ENCODE measurements at regions not wholly inside any gene's neighbourhood (a gene's known extent, or its start where the extent isn't known, plus 50 kb on each side); places are given as distances from the start of the nearest gene placed in this dataset.
"Not testable (repeated sequence)": the region's sequence is repeated elsewhere in the genome, so short reads cannot be mapped to it uniquely, and the experiment has no call there.

DNA sequence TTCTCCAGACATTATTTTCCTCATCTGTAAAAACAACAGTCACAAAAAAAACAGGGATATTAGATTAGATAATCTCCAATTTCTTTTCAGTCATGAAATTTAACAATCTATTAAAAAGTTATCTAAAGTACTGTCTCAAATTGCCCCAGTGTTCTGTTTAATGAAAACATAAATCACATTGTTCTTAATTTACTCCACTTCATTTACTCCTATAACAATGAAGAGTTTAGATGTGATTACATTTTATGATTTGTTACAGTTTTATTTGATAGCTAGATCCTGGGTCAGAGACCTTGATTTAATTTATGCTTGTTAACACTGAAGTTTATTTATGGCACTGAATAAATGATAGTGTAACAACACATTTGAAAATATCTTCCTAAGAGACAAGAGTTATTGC lies 230.2 kb upstream of the TRPC4 start:
- no peak overlapping the region for H3K4me3 ChIP-seq (ENCODE audit: low read depth, low read length)
- TF ChIP-seq, protein P1, sequence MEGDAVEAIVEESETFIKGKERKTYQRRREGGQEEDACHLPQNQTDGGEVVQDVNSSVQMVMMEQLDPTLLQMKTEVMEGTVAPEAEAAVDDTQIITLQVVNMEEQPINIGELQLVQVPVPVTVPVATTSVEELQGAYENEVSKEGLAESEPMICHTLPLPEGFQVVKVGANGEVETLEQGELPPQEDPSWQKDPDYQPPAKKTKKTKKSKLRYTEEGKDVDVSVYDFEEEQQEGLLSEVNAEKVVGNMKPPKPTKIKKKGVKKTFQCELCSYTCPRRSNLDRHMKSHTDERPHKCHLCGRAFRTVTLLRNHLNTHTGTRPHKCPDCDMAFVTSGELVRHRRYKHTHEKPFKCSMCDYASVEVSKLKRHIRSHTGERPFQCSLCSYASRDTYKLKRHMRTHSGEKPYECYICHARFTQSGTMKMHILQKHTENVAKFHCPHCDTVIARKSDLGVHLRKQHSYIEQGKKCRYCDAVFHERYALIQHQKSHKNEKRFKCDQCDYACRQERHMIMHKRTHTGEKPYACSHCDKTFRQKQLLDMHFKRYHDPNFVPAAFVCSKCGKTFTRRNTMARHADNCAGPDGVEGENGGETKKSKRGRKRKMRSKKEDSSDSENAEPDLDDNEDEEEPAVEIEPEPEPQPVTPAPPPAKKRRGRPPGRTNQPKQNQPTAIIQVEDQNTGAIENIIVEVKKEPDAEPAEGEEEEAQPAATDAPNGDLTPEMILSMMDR (IDR thresholded peaks at IDR 0.05; ENCODE audit: low read depth, low read length) = no peak

GRCh38 chr13:38093425-38093824 lies 223.9 kb upstream of the TRPC4 start:
- TF ChIP-seq, protein P1 (IDR thresholded peaks at IDR 0.05; ENCODE audit: low read depth, low read length) = no peak
- no peak overlapping the region for H3K4me3 ChIP-seq (ENCODE audit: low read depth, low read length)

- no peak overlapping the region for H3K4me3 ChIP-seq (ENCODE audit: low read depth, low read length)
- TF ChIP-seq, protein P1 (IDR thresholded peaks at IDR 0.05; ENCODE audit: low read depth, low read length) = no peak
Observed at GRCh38 chr13:38090913-38091312, 221.3 kb upstream of the TRPC4 start.

DNA sequence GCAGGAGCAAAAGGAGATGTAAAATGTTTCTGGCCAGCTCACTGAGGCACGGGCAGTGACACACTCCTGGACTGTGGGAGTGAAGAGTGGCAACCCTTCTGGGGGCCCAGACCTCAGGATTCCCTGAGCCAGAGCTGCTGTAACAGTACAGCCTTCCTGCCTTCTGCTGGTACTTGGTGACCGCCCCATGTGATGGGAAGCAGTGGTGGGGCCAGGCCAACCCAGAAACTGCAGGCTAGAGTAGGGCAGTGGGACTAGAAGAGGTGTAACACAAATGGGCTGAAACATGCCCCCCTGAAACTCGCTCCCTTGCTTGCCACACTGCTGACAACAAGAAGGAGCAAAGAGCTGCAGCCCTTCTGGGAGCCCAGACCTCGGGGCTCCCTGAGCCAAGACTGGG lies 217.1 kb upstream of the TRPC4 start:
- TF ChIP-seq, protein P1 (IDR thresholded peaks at IDR 0.05; ENCODE audit: low read depth, low read length) = no peak
- H3K4me3 ChIP-seq (ENCODE audit: low read depth, low read length) = no peak overlapping the region

- H3K4me3 ChIP-seq (ENCODE audit: low read depth, low read length) = no peak overlapping the region
- TF ChIP-seq, protein P1 (IDR thresholded peaks at IDR 0.05; ENCODE audit: low read depth, low read length) = no peak
Observed at GRCh38 chr13:38086013-38086412, 216.4 kb upstream of the TRPC4 start.

DNA sequence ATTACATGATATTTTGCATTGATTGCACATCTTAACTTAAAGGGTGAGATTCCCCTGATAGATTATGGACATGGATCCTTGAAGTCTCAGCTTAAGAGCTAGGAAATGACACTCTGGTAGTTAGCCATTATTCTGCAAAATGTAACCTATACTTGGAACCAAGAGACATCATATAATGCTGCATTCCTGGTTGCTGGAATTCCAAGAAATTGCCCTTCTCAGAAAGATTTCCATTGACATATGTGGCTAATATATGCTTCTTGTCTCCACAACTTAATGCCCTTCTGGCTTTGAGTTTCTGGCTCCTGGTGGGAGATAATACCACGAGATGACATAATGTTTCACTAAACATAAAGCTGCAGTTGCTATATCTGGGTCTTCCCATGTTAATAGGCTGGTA lies 204.4 kb upstream of the TRPC4 start:
- H3K4me3 ChIP-seq (ENCODE audit: low read depth, low read length) = no peak overlapping the region
- TF ChIP-seq, protein P1 (IDR thresholded peaks at IDR 0.05; ENCODE audit: low read depth, low read length) = no peak

DNA sequence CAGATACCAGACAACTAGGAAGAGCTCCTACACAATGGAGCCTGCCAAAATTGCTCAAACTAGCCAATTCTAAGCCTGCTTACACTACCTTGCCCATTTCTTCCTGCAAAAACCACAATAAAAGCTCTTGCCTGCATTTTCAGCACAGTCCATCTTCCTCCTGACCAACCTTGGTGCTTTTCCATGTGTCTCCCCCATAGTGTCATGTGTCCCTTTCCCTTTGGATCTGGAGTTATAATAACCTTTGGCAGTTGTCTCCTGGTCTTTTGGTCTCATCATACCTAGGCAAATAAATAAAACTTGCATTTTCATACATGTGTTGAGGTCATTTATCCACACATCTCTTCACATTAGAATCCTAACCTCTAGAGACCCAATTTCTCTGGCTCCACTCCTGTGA lies 203.1 kb upstream of the TRPC4 start:
- TF ChIP-seq, protein P1 (IDR thresholded peaks at IDR 0.05; ENCODE audit: low read depth, low read length) = no peak
- H3K4me3 ChIP-seq (ENCODE audit: low read depth, low read length) = no peak overlapping the region

DNA sequence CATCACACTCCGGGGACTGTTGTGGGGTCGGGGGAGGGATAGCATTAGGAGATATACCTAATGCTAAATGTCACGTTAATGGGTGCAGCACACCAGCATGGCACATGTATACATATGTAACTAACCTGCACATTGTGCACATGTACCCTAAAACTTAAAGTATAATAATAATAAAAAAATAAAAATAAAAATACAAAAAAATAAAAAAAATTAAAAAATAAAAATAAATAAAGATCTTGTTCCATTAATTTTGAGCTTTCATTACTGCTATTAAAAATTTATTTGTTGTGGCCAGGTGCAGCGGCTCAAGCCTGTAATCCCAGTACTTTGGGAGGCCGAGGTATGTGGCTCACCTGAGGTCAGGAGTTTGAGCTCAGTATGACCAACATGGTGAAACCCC lies 201.8 kb upstream of the TRPC4 start:
- H3K4me3 ChIP-seq (ENCODE audit: low read depth, low read length) = not testable (repeated sequence)
